ENCODE measurements at regions not wholly inside any gene's neighbourhood (a gene's known extent, or its start where the extent isn't known, plus 50 kb on each side); places are given as distances from the start of the nearest gene placed in this dataset.
"Not testable (repeated sequence)": the region's sequence is repeated elsewhere in the genome, so short reads cannot be mapped to it uniquely, and the experiment has no call there.

GRCh38 chr10:125591886-125592285, 91.1 kb downstream of the TEX36 start:
- H3K4me2 ChIP-seq (ENCODE audit: insufficient read depth, low read length), result no peak overlapping the region
- TF ChIP-seq MYC (IDR thresholded peaks at IDR 0.05; ENCODE audit: low read depth, low read length) (no peak), MAX (IDR thresholded peaks at IDR 0.05; ENCODE audit: insufficient read depth, insufficient read length) (no peak), GATA2 (IDR thresholded peaks at IDR 0.05; ENCODE audit: insufficient read depth, insufficient read length, low read depth, low read length) (no peak), EZH2 (IDR thresholded peaks at IDR 0.05; ENCODE audit: borderline replicate concordance, low read depth, low read length, severe bottlenecking) (no peak), JUN (IDR thresholded peaks at IDR 0.05; ENCODE audit: borderline replicate concordance, insufficient read depth, insufficient read length, low read depth) (no peak), FOS (IDR thresholded peaks at IDR 0.05; ENCODE audit: borderline replicate concordance, insufficient read depth, low read length) (no peak), CTCF (IDR thresholded peaks at IDR 0.05; ENCODE audit: extremely low read depth in 1 of 2, insufficient read depth in 1 of 2, low read depth in 1 of 2, low read length in 2 of 2) (no peak)
- H3K9me1 ChIP-seq (replicated peaks; ENCODE audit: control insufficient read depth, extremely low read depth, insufficient read depth, low read length), result no peaks in the 10 kb centered on the region
- no peaks in the 10 kb centered on the region for H4K20me1 ChIP-seq (replicated peaks; ENCODE audit: control insufficient read depth, extremely low read depth, insufficient read depth, low read length)
- H3K9ac ChIP-seq (replicated peaks; ENCODE audit: extremely low read depth, insufficient read depth, low read length), result no peak overlapping the region
- intact Hi-C loops (cut with micrococcal nuclease) (no loop called here), dilution Hi-C loops (cut with MboI; ENCODE audit: extremely low pct_ligation_motif_present, low sequenced_read_pairs) (no loop called here)
- no peak for FAIRE-seq
- POLR2A ChIA-PET, result no interaction called here
- H2AFZ ChIP-seq (ENCODE audit: low read depth, low read length), result no peak overlapping the region
- BruUV-seq (replicated peaks), result no TSS peak
- no peaks in the 10 kb centered on the region for H3K4me1 ChIP-seq (ENCODE audit: control insufficient read depth, extremely low read depth, insufficient read depth, low read length)
- H3K4me3 ChIP-seq (replicated peaks in 1 of 3; ENCODE audit: insufficient read depth in 1 of 3, low read depth in 1 of 3, low read length in 3 of 3), result no peak overlapping the region
- CTCF ChIA-PET, result interaction anchor here (1.1 kb wide), 1 partner anchor 15 kb away, joined by 3 read pairs; no protein-coding TSS in a partner anchor
- no peaks in the 10 kb centered on the region for H3K9me3 ChIP-seq (replicated peaks; ENCODE audit: control insufficient read depth, insufficient read depth, low read length)
- H3K27me3 ChIP-seq (ENCODE audit: control insufficient read depth in 2 of 2, insufficient read depth in 2 of 2, low read length in 2 of 2), result peaks cover 10 to 11% of the 10 kb centered on the region in 2 experiments
- H3K27ac ChIP-seq (ENCODE audit: insufficient read depth, low read depth, low read length), result no peak overlapping the region
- no peaks in the 10 kb centered on the region for H3K36me3 ChIP-seq (ENCODE audit: control insufficient read depth in 2 of 2, extremely low read depth in 1 of 2, insufficient read depth in 2 of 2, low read length in 2 of 2)
- H3K79me2 ChIP-seq (ENCODE audit: control insufficient read depth, insufficient read depth, low read length), result no peaks in the 10 kb centered on the region
- DNase-seq (ENCODE audit: low read depth, low spot score), result no peak

- POLR2A ChIA-PET; BruUV-seq (replicated peaks); H3K27ac ChIP-seq (ENCODE audit: insufficient read depth, low read depth, low read length); dilution Hi-C loops (cut with MboI; ENCODE audit: extremely low pct_ligation_motif_present, low sequenced_read_pairs); H3K79me2 ChIP-seq (ENCODE audit: control insufficient read depth, insufficient read depth, low read length); FAIRE-seq; H3K9me1 ChIP-seq (replicated peaks; ENCODE audit: control insufficient read depth, extremely low read depth, insufficient read depth, low read length); DNase-seq (ENCODE audit: low read depth, low spot score); H3K36me3 ChIP-seq (ENCODE audit: control insufficient read depth in 2 of 2, extremely low read depth in 1 of 2, insufficient read depth in 2 of 2, low read length in 2 of 2); H3K4me3 ChIP-seq (replicated peaks in 1 of 3; ENCODE audit: insufficient read depth in 1 of 3, low read depth in 1 of 3, low read length in 3 of 3); intact Hi-C loops (cut with micrococcal nuclease); H3K4me1 ChIP-seq (ENCODE audit: control insufficient read depth, extremely low read depth, insufficient read depth, low read length); H3K9me3 ChIP-seq (replicated peaks; ENCODE audit: control insufficient read depth, insufficient read depth, low read length); H3K27me3 ChIP-seq (ENCODE audit: control insufficient read depth in 2 of 2, insufficient read depth in 2 of 2, low read length in 2 of 2); H4K20me1 ChIP-seq (replicated peaks; ENCODE audit: control insufficient read depth, extremely low read depth, insufficient read depth, low read length); CTCF ChIA-PET; H3K9ac ChIP-seq (replicated peaks; ENCODE audit: extremely low read depth, insufficient read depth, low read length); H3K4me2 ChIP-seq (ENCODE audit: insufficient read depth, low read length); H2AFZ ChIP-seq (ENCODE audit: low read depth, low read length): not testable (repeated sequence)
Measured at GRCh38 chr10:125588738-125589137, 94.2 kb downstream of the TEX36 start.
